ENCODE measurements at regions not wholly inside any gene's neighbourhood (a gene's known extent, or its start where the extent isn't known, plus 50 kb on each side); places are given as distances from the start of the nearest gene placed in this dataset.

GRCh38 chr21:35674091-35674671 lies 386.1 kb downstream of the SETD4 start:
- Histone ChIP-seq H3K36me3 (ENCODE audit: control insufficient read depth, insufficient read depth, low read length) (no peaks in the 10 kb centered on the region), H3K9me3 (ENCODE audit: control insufficient read depth, insufficient read depth, low read length) (no peaks in the 10 kb centered on the region), H3K27ac (ENCODE audit: low read length) (no peak overlapping the region), H3K27me3 (ENCODE audit: control insufficient read depth, insufficient read depth, low read length) (no peaks in the 10 kb centered on the region), H3K4me3 (ENCODE audit: low read length) (no peak overlapping the region), H3K4me1 (ENCODE audit: control insufficient read depth, insufficient read depth, low read length) (no peaks in the 10 kb centered on the region)
- no peak for TF ChIP-seq CTCF (IDR thresholded peaks at IDR 0.05)
- DNase-seq = no peak
- no peak for ATAC-seq
- intact Hi-C loops (cut with micrococcal nuclease) = no loop called here
- peaks cover 5 to 7% of the 10 kb centered on the region in 2 donors for H3K27me3 Mint-ChIP-seq (ENCODE audit: low read depth in 2 of 2)
- no peaks in the 10 kb centered on the region for H3K4me1 Mint-ChIP-seq
- 86% methylated on average over 13 of the region's 13 CpGs for WGBS (ENCODE audit: insufficient coverage)
- H3K27ac Mint-ChIP-seq = no peak overlapping the region
- no peak overlapping the region for H3K4me3 Mint-ChIP-seq
- H3K9me3 Mint-ChIP-seq = peaks cover 0 to 3% of the 10 kb centered on the region in 2 donors
- H3K36me3 Mint-ChIP-seq = no peaks in the 10 kb centered on the region

- H3K27ac ChIP-seq (ENCODE audit: low read length) = no peak overlapping the region
These were observed 388.0 kb downstream of the SETD4 start for GRCh38 chr21:35672313-35672712.

GRCh38 chr21:35664683-35665082 lies 395.6 kb downstream of the SETD4 start:
- peaks cover 31 to 52% of the 10 kb centered on the region in 2 donors for H3K27me3 Mint-ChIP-seq (ENCODE audit: low read depth in 2 of 2)
- H3K36me3 ChIP-seq (ENCODE audit: control insufficient read depth, insufficient read depth, low read length) = no peaks in the 10 kb centered on the region
- intact Hi-C loops (cut with micrococcal nuclease) = no loop called here
- no peak for ATAC-seq
- no peak for DNase-seq
- H3K4me3 Mint-ChIP-seq = no peak overlapping the region
- no peak for TF ChIP-seq CTCF (IDR thresholded peaks at IDR 0.05)
- no peaks in the 10 kb centered on the region for H3K4me1 Mint-ChIP-seq
- no peak overlapping the region for H3K27ac ChIP-seq (ENCODE audit: low read length)
- no peaks in the 10 kb centered on the region for H3K9me3 ChIP-seq (ENCODE audit: control insufficient read depth, insufficient read depth, low read length)
- H3K9me3 Mint-ChIP-seq = no peaks in the 10 kb centered on the region
- 57% methylated on average over 1 of the region's 3 CpGs for WGBS (ENCODE audit: insufficient coverage)
- no peak overlapping the region for H3K4me3 ChIP-seq (ENCODE audit: low read length)
- H3K4me1 ChIP-seq (ENCODE audit: control insufficient read depth, insufficient read depth, low read length) = no peaks in the 10 kb centered on the region
- H3K27ac Mint-ChIP-seq = no peak overlapping the region
- no peaks in the 10 kb centered on the region for H3K27me3 ChIP-seq (ENCODE audit: control insufficient read depth, insufficient read depth, low read length)
- H3K36me3 Mint-ChIP-seq = no peaks in the 10 kb centered on the region

More at GRCh38 chr21:35672313-35672712, 388.0 kb downstream of the SETD4 start:
- no peaks in the 10 kb centered on the region for H3K9me3 ChIP-seq (ENCODE audit: control insufficient read depth, insufficient read depth, low read length)
- Mint-ChIP-seq H3K27me3 (ENCODE audit: low read depth in 2 of 2) (peaks cover 3 to 10% of the 10 kb centered on the region in 2 donors), H3K36me3 (no peaks in the 10 kb centered on the region), H3K9me3 (no peaks in the 10 kb centered on the region), H3K4me1 (no peaks in the 10 kb centered on the region), H3K27ac (no peak overlapping the region), H3K4me3 (no peak overlapping the region)
- 90% methylated on average over 3 of the region's 3 CpGs for WGBS (ENCODE audit: insufficient coverage)
- H3K27me3 ChIP-seq (ENCODE audit: control insufficient read depth, insufficient read depth, low read length) = no peaks in the 10 kb centered on the region
- intact Hi-C loops (cut with micrococcal nuclease) = no loop called here
- no peak for ATAC-seq
- H3K4me3 ChIP-seq (ENCODE audit: low read length) = no peak overlapping the region
- no peaks in the 10 kb centered on the region for H3K4me1 ChIP-seq (ENCODE audit: control insufficient read depth, insufficient read depth, low read length)
- TF ChIP-seq CTCF (IDR thresholded peaks at IDR 0.05) = no peak
- H3K36me3 ChIP-seq (ENCODE audit: control insufficient read depth, insufficient read depth, low read length) = no peaks in the 10 kb centered on the region
- no peak for DNase-seq

Measured in natural killer cell (primary cell).